A549 (cell line): ENCODE measurements at regions not wholly inside any gene's neighbourhood (a gene's known extent, or its start where the extent isn't known, plus 50 kb on each side); places are given as distances from the start of the nearest gene placed in this dataset.

Source experiments
- CTCF ChIP-seq: fragments of >200 bp; sonication (Bioruptor Twin); formaldehyde crosslinking; IDR thresholded peaks from 3 replicates; pipeline ENCODE4 v1.5.1; 2016
- ELK1 ChIP-seq: fragments of 150-350 bp; IDR thresholded peaks from 2 replicates; pipeline ENCODE4 v1.6.1; 2014; ENCODE audit warnings: low read depth, mild to moderate bottlenecking, low read length
- EP300 ChIP-seq, 2 experiments: fragments of >200 bp; sonication (Bioruptor Twin); formaldehyde crosslinking; IDR thresholded peaks; 2 replicates in 1 of 2; 3 replicates in 1 of 2; pipeline ENCODE4 v1.6.1; 2016 to 2017
- JUN ChIP-seq, 2 experiments: fragments of >200 bp; sonication (Bioruptor Twin); formaldehyde crosslinking; IDR thresholded peaks; 2 replicates in 1 of 2; 3 replicates in 1 of 2; pipeline ENCODE4 v1.6.1; 2016 to 2017
- REST ChIP-seq: fragments of 200-600 bp; sonication (generic); IDR thresholded peaks from 2 replicates; pipeline ENCODE4 v1.6.1; 2016; ENCODE audit warnings: antibody characterized with exemption, mild to moderate bottlenecking, moderate library complexity

GRCh38 chr2:145323512-145323911 is 803.6 kb upstream of the ZEB2 start:
- no peak for TF ChIP-seq CTCF
- no peak for TF ChIP-seq JUN (IDR thresholded peaks at IDR 0.05)
- TF ChIP-seq REST: no peak
- TF ChIP-seq EP300 (IDR thresholded peaks at IDR 0.05): no peak
- no peak for TF ChIP-seq ELK1
